Thoracic aorta (tissue), 2 donors: ENCODE measurements at regions not wholly inside any gene's neighbourhood (a gene's known extent, or its start where the extent isn't known, plus 50 kb on each side); places are given as distances from the start of the nearest gene placed in this dataset.

ENCODE experiments used
- ATAC-seq: fragments of 150-250 bp; one replicate; pipeline ENCODE4 v1.8.0; 2017; ENCODE audit warnings: low read depth; ENCODE audit not compliant: insufficient number of reproducible peaks, low FRiP score
- DNase-seq: peaks from one replicate; pipeline ENCODE4 v3.0.0-alpha.2; 2020; ENCODE audit warnings: low spot score
- H3K27ac ChIP-seq, 2 donors: fragments of 200-600 bp; sonication (generic); 1 replicate in 1 of 2; 2 replicates in 1 of 2; pipeline ENCODE4 v1.5.1; 2016; ENCODE audit warnings: mild to moderate bottlenecking in 2 of 2, moderate library complexity in 2 of 2
- H3K27me3 ChIP-seq: fragments of 200-600 bp; sonication (generic); replicated peaks from 2 replicates; pipeline ENCODE4 v1.6.0; 2016; ENCODE audit warnings: mild to moderate bottlenecking; ENCODE audit not compliant: insufficient read depth
- H3K36me3 ChIP-seq: fragments of 200-600 bp; sonication (generic); one replicate; pipeline ENCODE4 v1.5.1; 2016
- H3K4me1 ChIP-seq, 2 donors: fragments of 200-600 bp; sonication (generic); 1 replicate in 1 of 2; 2 replicates in 1 of 2; pipeline versions ENCODE4 v1.5.1 to v1.6.0; 2016; ENCODE audit warnings: low read depth in 2 of 2, mild to moderate bottlenecking in 1 of 2; ENCODE audit not compliant: control insufficient read depth in 1 of 2
- H3K4me3 ChIP-seq: fragments of 200-600 bp; sonication (generic); 2 replicates; pipeline ENCODE4 v1.5.1; 2016; ENCODE audit warnings: mild to moderate bottlenecking
- H3K9me3 ChIP-seq: fragments of 200-600 bp; sonication (generic); 2 replicates; pipeline ENCODE4 v1.5.1; 2016
- TF ChIP-seq, protein P1 (sequence below): fragments of 200-600 bp; sonication (generic); IDR thresholded peaks from one replicate; pipeline ENCODE4 v1.5.1; 2019; ENCODE audit warnings: antibody characterized with exemption

DNA sequence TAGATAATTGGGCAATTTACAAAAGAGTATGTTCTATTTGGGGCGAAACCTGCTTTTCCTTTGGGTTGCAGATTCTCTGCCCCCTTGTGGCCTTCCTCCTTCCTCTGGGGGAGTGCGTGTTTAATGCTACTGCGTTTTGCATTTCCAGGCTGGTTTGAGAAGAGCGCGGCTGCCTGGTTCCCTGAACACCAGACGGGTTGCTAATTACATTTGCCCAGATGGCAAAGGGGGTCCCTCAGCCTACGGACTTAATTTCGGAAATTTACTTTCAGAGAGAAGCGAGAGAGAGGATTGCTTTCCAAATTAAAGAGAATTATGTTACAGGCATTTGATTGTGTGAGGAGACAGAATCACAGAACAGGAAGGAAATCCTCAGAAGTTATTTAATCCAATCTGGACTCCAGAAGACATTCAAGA is 91.9 kb upstream of the JAZF1 start:
- TF ChIP-seq, protein P1, sequence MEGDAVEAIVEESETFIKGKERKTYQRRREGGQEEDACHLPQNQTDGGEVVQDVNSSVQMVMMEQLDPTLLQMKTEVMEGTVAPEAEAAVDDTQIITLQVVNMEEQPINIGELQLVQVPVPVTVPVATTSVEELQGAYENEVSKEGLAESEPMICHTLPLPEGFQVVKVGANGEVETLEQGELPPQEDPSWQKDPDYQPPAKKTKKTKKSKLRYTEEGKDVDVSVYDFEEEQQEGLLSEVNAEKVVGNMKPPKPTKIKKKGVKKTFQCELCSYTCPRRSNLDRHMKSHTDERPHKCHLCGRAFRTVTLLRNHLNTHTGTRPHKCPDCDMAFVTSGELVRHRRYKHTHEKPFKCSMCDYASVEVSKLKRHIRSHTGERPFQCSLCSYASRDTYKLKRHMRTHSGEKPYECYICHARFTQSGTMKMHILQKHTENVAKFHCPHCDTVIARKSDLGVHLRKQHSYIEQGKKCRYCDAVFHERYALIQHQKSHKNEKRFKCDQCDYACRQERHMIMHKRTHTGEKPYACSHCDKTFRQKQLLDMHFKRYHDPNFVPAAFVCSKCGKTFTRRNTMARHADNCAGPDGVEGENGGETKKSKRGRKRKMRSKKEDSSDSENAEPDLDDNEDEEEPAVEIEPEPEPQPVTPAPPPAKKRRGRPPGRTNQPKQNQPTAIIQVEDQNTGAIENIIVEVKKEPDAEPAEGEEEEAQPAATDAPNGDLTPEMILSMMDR, result peak; percentile 27
- Histone ChIP-seq H3K27ac (no peak overlapping the region), H3K4me3 (no peak overlapping the region), H3K9me3 (no peaks in the 10 kb centered on the region), H3K36me3 (no peaks in the 10 kb centered on the region), H3K27me3 (no peaks in the 10 kb centered on the region), H3K4me1 (no peaks in the 10 kb centered on the region)
- DNase-seq (no peak), ATAC-seq (no peak)

DNA sequence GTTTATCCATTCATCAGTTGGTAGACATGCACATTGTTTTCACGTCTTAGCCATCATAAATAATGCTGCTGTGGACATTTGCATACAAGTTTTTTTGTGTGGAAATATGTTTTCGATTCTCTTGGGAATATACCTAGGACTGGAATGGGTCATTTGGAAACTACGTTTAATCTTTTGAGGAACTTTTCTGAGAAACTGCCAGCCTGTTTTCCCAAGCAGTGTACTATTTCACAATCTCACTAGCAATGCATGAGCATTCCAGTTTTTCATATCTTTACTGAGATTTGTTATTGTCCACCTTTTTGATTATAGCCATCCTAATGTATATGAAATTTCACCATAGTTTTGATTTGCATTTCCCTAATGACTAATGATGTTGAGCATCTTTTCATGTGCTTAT is 95.7 kb upstream of the JAZF1 start:
- TF ChIP-seq, protein P1, result no peak
- Histone ChIP-seq H3K27me3 (no peaks in the 10 kb centered on the region), H3K4me1 (no peaks in the 10 kb centered on the region), H3K36me3 (no peaks in the 10 kb centered on the region), H3K27ac (no peak overlapping the region), H3K4me3 (no peak overlapping the region), H3K9me3 (no peaks in the 10 kb centered on the region)
- DNase-seq, result no peak
- ATAC-seq, result no peak

DNA sequence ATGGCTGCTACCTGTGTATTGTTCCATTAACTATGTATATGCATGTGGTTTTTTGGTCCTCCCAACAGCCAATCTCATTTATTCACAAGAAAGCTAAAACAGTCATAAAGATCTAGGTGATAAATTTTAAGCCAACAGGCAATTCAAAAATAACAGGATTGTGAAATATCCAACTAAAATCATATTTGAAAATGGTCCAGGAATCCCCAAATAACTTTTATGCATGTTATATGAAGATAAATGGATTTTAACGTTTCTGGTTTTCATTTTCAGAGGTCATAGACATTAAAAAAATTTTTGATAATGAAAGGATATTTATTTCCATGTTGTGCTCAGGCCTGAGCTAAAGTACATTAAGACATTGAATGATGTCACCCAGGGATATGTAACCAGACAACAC is 96.8 kb upstream of the JAZF1 start:
- Histone ChIP-seq H3K36me3 (no peaks in the 10 kb centered on the region), H3K27ac (no peak overlapping the region), H3K27me3 (no peaks in the 10 kb centered on the region), H3K4me3 (no peak overlapping the region), H3K9me3 (no peaks in the 10 kb centered on the region), H3K4me1 (no peaks in the 10 kb centered on the region)
- ATAC-seq (no peak), DNase-seq (no peak)
- TF ChIP-seq, protein P1, result no peak

DNA sequence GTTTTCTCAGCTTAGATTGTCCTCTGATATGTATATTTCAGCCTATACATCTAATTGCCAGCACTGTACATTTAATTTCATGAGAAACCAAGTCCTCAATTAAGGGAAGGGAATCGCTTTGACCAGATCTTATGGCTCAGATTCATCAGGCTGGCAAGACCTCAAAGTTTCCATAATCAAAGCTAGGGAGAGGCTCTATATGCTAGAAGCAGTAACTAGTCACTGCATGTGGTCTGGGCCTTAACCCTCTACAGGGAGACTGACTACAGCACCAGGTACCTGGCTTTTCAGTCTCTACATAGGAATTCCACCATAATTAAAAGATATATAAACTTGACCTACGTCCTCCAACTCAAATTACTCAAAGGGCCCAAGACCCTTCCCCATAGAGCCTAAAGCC is 97.4 kb upstream of the JAZF1 start:
- H3K4me3 ChIP-seq, result no peak overlapping the region
- H3K4me1 ChIP-seq, result no peaks in the 10 kb centered on the region
- DNase-seq (no peak), ATAC-seq (no peak)
- no peaks in the 10 kb centered on the region for H3K9me3 ChIP-seq
- H3K27ac ChIP-seq, result no peak overlapping the region
- TF ChIP-seq, protein P1, result no peak
- H3K27me3 ChIP-seq, result no peaks in the 10 kb centered on the region
- no peaks in the 10 kb centered on the region for H3K36me3 ChIP-seq

DNA sequence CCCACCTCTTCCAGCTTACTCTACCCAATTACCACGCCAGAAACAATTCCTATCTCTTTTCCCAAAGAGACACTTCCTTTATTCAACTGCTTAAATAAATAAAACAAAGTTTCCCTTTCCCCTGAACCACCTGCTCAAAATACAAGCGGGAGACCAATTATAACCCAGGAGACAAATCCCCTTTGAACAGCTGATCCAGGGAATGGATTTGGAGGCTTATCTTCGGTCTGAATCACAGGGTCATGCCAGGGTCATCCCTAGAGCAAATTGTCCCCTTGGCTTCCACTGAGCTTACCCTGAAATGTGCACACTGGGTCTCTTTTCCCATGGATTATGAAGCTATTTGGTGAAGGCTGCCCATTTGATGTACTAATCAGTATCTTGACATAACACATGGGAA is 99.9 kb upstream of the JAZF1 start:
- Histone ChIP-seq H3K27me3 (no peaks in the 10 kb centered on the region), H3K27ac (no peak overlapping the region), H3K36me3 (no peaks in the 10 kb centered on the region), H3K4me3 (no peak overlapping the region), H3K9me3 (no peaks in the 10 kb centered on the region), H3K4me1 (no peaks in the 10 kb centered on the region)
- TF ChIP-seq, protein P1, result no peak
- ATAC-seq (no peak), DNase-seq (no peak)
